Fibroblast of mammary gland (primary cell): ENCODE measurements at regions not wholly inside any gene's neighbourhood (a gene's known extent, or its start where the extent isn't known, plus 50 kb on each side); places are given as distances from the start of the nearest gene placed in this dataset.
"Not testable (repeated sequence)": the region's sequence is repeated elsewhere in the genome, so short reads cannot be mapped to it uniquely, and the experiment has no call there.

Source experiments
- DNase-seq: peaks from one replicate; pipeline ENCODE4 v3.0.0-alpha.2; 2010; ENCODE audit warnings: low read depth
- H3K4me3 ChIP-seq: 2 replicates; pipeline ENCODE4 v1.5.1; 2011; ENCODE audit warnings: low read depth, mild to moderate bottlenecking, low read length, moderate library complexity; ENCODE audit not compliant: control insufficient read depth

DNA sequence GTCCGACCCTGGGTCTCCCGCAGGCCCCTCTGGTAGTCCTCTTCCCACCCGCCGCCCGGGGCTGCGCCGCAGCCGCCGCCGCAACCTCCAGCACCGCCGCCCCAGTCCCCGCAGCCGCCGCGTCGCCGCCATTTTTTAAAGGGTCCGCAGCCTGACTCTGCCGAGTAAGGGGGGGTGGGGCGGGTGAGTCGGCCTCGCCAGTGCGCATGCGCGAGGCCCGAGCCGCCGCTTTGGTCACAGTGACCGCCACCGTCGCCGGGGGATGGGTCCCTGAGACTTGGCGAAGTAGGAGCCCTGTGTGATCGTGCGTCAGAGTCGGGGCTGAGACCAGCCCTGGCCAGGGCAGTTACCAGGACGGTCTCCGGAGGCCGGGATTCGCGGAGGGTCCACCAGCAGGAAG, 532.8 kb downstream of the FOXD4L4 start:
- peak overlapping the region; percentile 25 for H3K4me3 ChIP-seq
- DNase-seq = not testable (repeated sequence)

DNA sequence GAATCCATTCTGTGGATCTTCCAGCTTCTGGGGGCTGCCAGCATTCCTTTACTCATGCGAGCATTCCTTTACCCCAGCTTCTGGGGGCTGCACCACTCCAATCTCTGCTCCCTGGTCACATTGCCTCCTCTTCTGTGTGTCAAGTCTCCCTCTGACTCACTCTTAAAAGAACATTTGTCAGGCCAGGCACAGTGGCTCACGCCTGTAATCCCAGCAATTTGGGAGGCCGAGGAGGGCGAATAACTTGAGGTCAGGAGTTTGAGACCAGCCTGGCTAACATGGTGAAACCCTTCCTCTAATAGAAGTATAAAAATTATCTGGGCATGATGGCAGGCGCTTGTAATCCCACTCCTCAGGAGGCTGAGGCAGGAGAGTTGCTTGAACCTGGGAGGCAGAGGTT, 541.9 kb downstream of the FOXD4L4 start:
- not testable (repeated sequence) for DNase-seq, H3K4me3 ChIP-seq
